ENCODE measurements at regions not wholly inside any gene's neighbourhood (a gene's known extent, or its start where the extent isn't known, plus 50 kb on each side); places are given as distances from the start of the nearest gene placed in this dataset.

- H3K9me3 ChIP-seq (ENCODE audit: control insufficient read depth in 2 of 2, low read length in 2 of 2) = peaks cover 0 to 15% of the 10 kb centered on the region in 2 donors
- H3K4me1 ChIP-seq (ENCODE audit: control insufficient read depth, insufficient read depth, low read length) = peaks cover 5% of the 10 kb centered on the region
- H3K27me3 ChIP-seq (ENCODE audit: control insufficient read depth in 1 of 2, insufficient read depth in 2 of 2, low read length in 2 of 2) = peaks cover 22 to 29% of the 10 kb centered on the region in 2 donors
- H3K36me3 ChIP-seq (ENCODE audit: control insufficient read depth in 2 of 2, insufficient read depth in 2 of 2, low read length in 2 of 2) = no peaks in the 10 kb centered on the region
- no peak overlapping the region for H3K4me3 ChIP-seq (ENCODE audit: low read length in 2 of 2)
- H3K9ac ChIP-seq (ENCODE audit: low read length in 2 of 2) = no peak overlapping the region
- H3K27ac ChIP-seq (ENCODE audit: low read length) = no peak overlapping the region
Observed at GRCh38 chr7:32428546-32428945, 61.6 kb downstream of the LSM5 start.

DNA sequence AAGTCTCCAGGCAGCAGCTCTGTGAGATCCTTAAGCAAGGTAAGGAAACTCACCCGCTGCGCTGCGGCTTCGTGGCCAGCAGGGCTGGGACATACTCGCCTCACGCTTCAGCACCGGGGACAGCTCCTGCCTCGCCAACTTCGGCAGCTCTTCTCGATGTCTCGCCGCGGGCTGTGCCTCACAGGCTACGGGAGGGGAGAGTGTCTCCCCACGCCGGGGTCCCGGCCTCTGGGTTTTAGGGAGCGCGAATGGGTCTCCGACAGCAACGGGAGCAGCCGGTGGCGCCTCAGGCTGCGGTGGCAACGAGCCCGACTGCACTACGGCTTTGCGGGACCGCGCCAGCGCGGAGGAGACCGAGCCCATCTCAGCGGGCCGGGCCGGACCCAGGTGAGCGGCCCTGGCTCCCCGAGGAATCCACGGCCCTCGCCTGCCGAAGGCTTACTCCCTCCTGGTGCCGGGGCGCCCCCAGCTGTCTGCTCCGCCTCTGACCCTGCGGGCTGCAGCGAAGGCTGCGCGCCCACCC is 62.4 kb downstream of the LSM5 start:
- peak overlapping the region in 1 of 2 donors; percentile 15 for H3K4me3 ChIP-seq (ENCODE audit: low read length in 2 of 2)
- H3K36me3 ChIP-seq (ENCODE audit: control insufficient read depth in 2 of 2, insufficient read depth in 2 of 2, low read length in 2 of 2) = no peaks in the 10 kb centered on the region
- H3K9ac ChIP-seq (ENCODE audit: low read length in 2 of 2) = no peak overlapping the region

DNA sequence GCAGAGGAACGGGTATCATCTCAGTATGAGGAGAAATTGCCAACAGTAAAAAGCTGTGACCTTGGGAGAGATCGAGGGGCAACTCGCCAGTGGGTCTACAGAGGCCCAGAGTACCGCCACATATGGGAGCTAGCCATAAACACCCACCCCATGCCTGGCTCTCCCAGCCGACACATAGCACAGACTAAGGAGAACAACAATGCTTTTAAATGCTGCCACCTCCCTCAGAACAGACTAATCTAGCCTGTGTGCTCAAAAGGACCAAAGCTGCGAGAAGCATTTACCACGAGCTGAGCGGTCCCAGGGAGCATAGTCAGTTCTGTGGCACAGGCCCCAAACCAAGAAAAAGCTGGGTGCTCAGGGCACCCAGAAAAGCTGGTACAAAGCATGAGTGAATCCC is 73.3 kb downstream of the LSM5 start:
- H3K9me3 ChIP-seq (ENCODE audit: control insufficient read depth in 2 of 2, low read length in 2 of 2) = no peaks in the 10 kb centered on the region
- H3K27ac ChIP-seq (ENCODE audit: low read length) = no peak overlapping the region
- peaks cover 0 to 3% of the 10 kb centered on the region in 2 donors for H3K27me3 ChIP-seq (ENCODE audit: control insufficient read depth in 1 of 2, insufficient read depth in 2 of 2, low read length in 2 of 2)
- H3K9ac ChIP-seq (ENCODE audit: low read length in 2 of 2) = no peak overlapping the region
- no peaks in the 10 kb centered on the region for H3K4me1 ChIP-seq (ENCODE audit: control insufficient read depth, insufficient read depth, low read length)
- H3K36me3 ChIP-seq (ENCODE audit: control insufficient read depth in 2 of 2, insufficient read depth in 2 of 2, low read length in 2 of 2) = no peaks in the 10 kb centered on the region
- no peak overlapping the region for H3K4me3 ChIP-seq (ENCODE audit: low read length in 2 of 2)

More for the DNA sequence above, 62.4 kb downstream of the LSM5 start:
- H3K27ac ChIP-seq (ENCODE audit: low read length) = no peak overlapping the region
- peaks cover 0 to 15% of the 10 kb centered on the region in 2 donors for H3K9me3 ChIP-seq (ENCODE audit: control insufficient read depth in 2 of 2, low read length in 2 of 2)
- peaks cover 22 to 29% of the 10 kb centered on the region in 2 donors for H3K27me3 ChIP-seq (ENCODE audit: control insufficient read depth in 1 of 2, insufficient read depth in 2 of 2, low read length in 2 of 2)
- H3K4me1 ChIP-seq (ENCODE audit: control insufficient read depth, insufficient read depth, low read length) = peaks cover 5% of the 10 kb centered on the region

- H3K4me3 ChIP-seq (ENCODE audit: low read length in 2 of 2) = no peak overlapping the region
- no peak overlapping the region for H3K9ac ChIP-seq (ENCODE audit: low read length in 2 of 2)
- no peak overlapping the region for H3K27ac ChIP-seq (ENCODE audit: low read length)
- H3K9me3 ChIP-seq (ENCODE audit: control insufficient read depth in 2 of 2, low read length in 2 of 2) = no peaks in the 10 kb centered on the region
- no peaks in the 10 kb centered on the region for H3K36me3 ChIP-seq (ENCODE audit: control insufficient read depth in 2 of 2, insufficient read depth in 2 of 2, low read length in 2 of 2)
- no peaks in the 10 kb centered on the region for H3K27me3 ChIP-seq (ENCODE audit: control insufficient read depth in 1 of 2, insufficient read depth in 2 of 2, low read length in 2 of 2)
- no peaks in the 10 kb centered on the region for H3K4me1 ChIP-seq (ENCODE audit: control insufficient read depth, insufficient read depth, low read length)
Observed at GRCh38 chr7:32415936-32416335, 74.2 kb downstream of the LSM5 start.

- Histone ChIP-seq H3K9me3 (ENCODE audit: control insufficient read depth in 2 of 2, low read length in 2 of 2) (no peaks in the 10 kb centered on the region), H3K27ac (ENCODE audit: low read length) (no peak overlapping the region), H3K9ac (ENCODE audit: low read length in 2 of 2) (no peak overlapping the region), H3K4me3 (ENCODE audit: low read length in 2 of 2) (no peak overlapping the region), H3K36me3 (ENCODE audit: control insufficient read depth in 2 of 2, insufficient read depth in 2 of 2, low read length in 2 of 2) (no peaks in the 10 kb centered on the region), H3K4me1 (ENCODE audit: control insufficient read depth, insufficient read depth, low read length) (no peaks in the 10 kb centered on the region), H3K27me3 (ENCODE audit: control insufficient read depth in 1 of 2, insufficient read depth in 2 of 2, low read length in 2 of 2) (no peaks in the 10 kb centered on the region)
Observed at GRCh38 chr7:32415519-32415918, 74.7 kb downstream of the LSM5 start.

- Histone ChIP-seq H3K36me3 (ENCODE audit: control insufficient read depth in 2 of 2, insufficient read depth in 2 of 2, low read length in 2 of 2) (no peaks in the 10 kb centered on the region), H3K4me3 (ENCODE audit: low read length in 2 of 2) (no peak overlapping the region), H3K27ac (ENCODE audit: low read length) (no peak overlapping the region), H3K9ac (ENCODE audit: low read length in 2 of 2) (no peak overlapping the region), H3K27me3 (ENCODE audit: control insufficient read depth in 1 of 2, insufficient read depth in 2 of 2, low read length in 2 of 2) (peaks cover 0 to 2% of the 10 kb centered on the region in 2 donors), H3K9me3 (ENCODE audit: control insufficient read depth in 2 of 2, low read length in 2 of 2) (no peaks in the 10 kb centered on the region), H3K4me1 (ENCODE audit: control insufficient read depth, insufficient read depth, low read length) (no peaks in the 10 kb centered on the region)
Observed at GRCh38 chr7:32412471-32412870, 77.7 kb downstream of the LSM5 start.

- Histone ChIP-seq H3K9me3 (ENCODE audit: control insufficient read depth in 2 of 2, low read length in 2 of 2) (no peaks in the 10 kb centered on the region), H3K4me1 (ENCODE audit: control insufficient read depth, insufficient read depth, low read length) (no peaks in the 10 kb centered on the region), H3K4me3 (ENCODE audit: low read length in 2 of 2) (no peak overlapping the region), H3K27me3 (ENCODE audit: control insufficient read depth in 1 of 2, insufficient read depth in 2 of 2, low read length in 2 of 2) (peaks cover 0 to 2% of the 10 kb centered on the region in 2 donors), H3K27ac (ENCODE audit: low read length) (no peak overlapping the region), H3K9ac (ENCODE audit: low read length in 2 of 2) (no peak overlapping the region), H3K36me3 (ENCODE audit: control insufficient read depth in 2 of 2, insufficient read depth in 2 of 2, low read length in 2 of 2) (no peaks in the 10 kb centered on the region)
Observed at GRCh38 chr7:32410545-32410944, 79.6 kb downstream of the LSM5 start.

- peaks cover 2 to 3% of the 10 kb centered on the region in 2 donors for H3K27me3 ChIP-seq (ENCODE audit: control insufficient read depth in 1 of 2, insufficient read depth in 2 of 2, low read length in 2 of 2)
- no peak overlapping the region for H3K9ac ChIP-seq (ENCODE audit: low read length in 2 of 2)
- H3K4me1 ChIP-seq (ENCODE audit: control insufficient read depth, insufficient read depth, low read length) = no peaks in the 10 kb centered on the region
- no peaks in the 10 kb centered on the region for H3K9me3 ChIP-seq (ENCODE audit: control insufficient read depth in 2 of 2, low read length in 2 of 2)
- no peak overlapping the region for H3K4me3 ChIP-seq (ENCODE audit: low read length in 2 of 2)
- no peak overlapping the region for H3K27ac ChIP-seq (ENCODE audit: low read length)
- no peaks in the 10 kb centered on the region for H3K36me3 ChIP-seq (ENCODE audit: control insufficient read depth in 2 of 2, insufficient read depth in 2 of 2, low read length in 2 of 2)
Observed at GRCh38 chr7:32406386-32406785, 83.8 kb downstream of the LSM5 start.

DNA sequence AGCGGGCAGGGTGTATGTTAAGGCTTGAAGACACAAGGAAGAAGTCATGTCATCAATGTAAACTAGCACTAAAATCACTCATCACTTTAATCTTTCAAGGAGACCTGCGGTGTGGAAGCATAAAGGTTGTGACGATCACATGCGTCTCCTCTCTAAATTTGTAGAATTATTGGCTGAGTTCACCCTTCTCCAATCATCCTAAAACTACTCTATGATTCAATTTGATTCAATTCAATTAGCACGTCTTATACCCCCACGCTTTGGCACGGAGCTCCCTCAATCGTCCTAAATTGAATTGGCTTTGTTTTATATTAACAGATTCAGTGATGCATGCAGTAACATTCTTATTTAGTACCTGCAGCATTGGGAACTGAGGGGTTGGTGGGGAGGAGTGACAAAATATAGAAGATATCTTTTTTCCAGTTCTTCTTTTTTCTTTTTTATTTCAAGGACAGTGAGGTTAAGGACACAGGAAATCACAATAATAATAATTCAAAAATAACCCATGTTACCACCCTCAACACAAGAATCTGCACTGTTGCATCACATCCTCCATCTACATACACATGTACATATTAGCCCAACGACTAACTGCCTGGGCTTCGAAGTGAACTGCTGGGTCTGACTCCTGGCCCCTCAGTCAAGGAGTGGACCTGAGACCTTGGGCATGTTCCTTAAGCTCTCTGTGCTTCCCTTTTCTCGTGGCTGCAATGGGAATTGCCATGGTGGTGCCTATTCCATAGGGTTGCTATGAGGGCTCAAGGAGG is 86.5 kb downstream of the LSM5 start:
- Histone ChIP-seq H3K4me1 (ENCODE audit: control insufficient read depth, insufficient read depth, low read length) (no peaks in the 10 kb centered on the region), H3K4me3 (ENCODE audit: low read length in 2 of 2) (no peak overlapping the region), H3K9me3 (ENCODE audit: control insufficient read depth in 2 of 2, low read length in 2 of 2) (no peaks in the 10 kb centered on the region), H3K27ac (ENCODE audit: low read length) (no peak overlapping the region), H3K36me3 (ENCODE audit: control insufficient read depth in 2 of 2, insufficient read depth in 2 of 2, low read length in 2 of 2) (no peaks in the 10 kb centered on the region), H3K9ac (ENCODE audit: low read length in 2 of 2) (no peak overlapping the region), H3K27me3 (ENCODE audit: control insufficient read depth in 1 of 2, insufficient read depth in 2 of 2, low read length in 2 of 2) (peaks cover 2 to 3% of the 10 kb centered on the region in 2 donors)

- Histone ChIP-seq H3K27me3 (ENCODE audit: control insufficient read depth in 1 of 2, insufficient read depth in 2 of 2, low read length in 2 of 2) (peaks cover 0 to 3% of the 10 kb centered on the region in 2 donors), H3K4me3 (ENCODE audit: low read length in 2 of 2) (no peak overlapping the region), H3K9me3 (ENCODE audit: control insufficient read depth in 2 of 2, low read length in 2 of 2) (no peaks in the 10 kb centered on the region), H3K36me3 (ENCODE audit: control insufficient read depth in 2 of 2, insufficient read depth in 2 of 2, low read length in 2 of 2) (no peaks in the 10 kb centered on the region), H3K4me1 (ENCODE audit: control insufficient read depth, insufficient read depth, low read length) (no peaks in the 10 kb centered on the region), H3K27ac (ENCODE audit: low read length) (no peak overlapping the region), H3K9ac (ENCODE audit: low read length in 2 of 2) (no peak overlapping the region)
Observed at GRCh38 chr7:32400676-32401075, 89.5 kb downstream of the LSM5 start.

DNA sequence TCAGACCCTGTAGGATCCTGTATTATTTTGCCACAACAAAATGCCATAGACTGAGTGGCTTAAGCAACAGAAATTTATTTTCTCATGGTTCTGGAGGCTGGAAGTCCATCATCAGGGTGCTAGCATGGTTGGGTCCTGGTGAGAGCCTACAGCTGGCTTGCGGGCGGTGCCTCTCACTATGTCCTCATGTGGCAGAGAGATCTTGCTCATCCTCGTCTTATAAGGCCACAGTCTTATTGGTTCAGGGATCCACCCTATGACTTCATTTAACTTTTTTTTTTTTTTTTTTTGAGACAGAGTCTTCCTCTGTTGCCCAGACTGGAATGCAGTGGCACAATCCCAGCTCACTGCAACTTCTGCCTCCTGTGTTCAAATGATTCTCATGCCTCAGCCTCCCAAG is 90.9 kb downstream of the LSM5 start:
- Histone ChIP-seq H3K4me3 (ENCODE audit: low read length in 2 of 2) (no peak overlapping the region), H3K9ac (ENCODE audit: low read length in 2 of 2) (no peak overlapping the region), H3K27me3 (ENCODE audit: control insufficient read depth in 1 of 2, insufficient read depth in 2 of 2, low read length in 2 of 2) (no peaks in the 10 kb centered on the region), H3K36me3 (ENCODE audit: control insufficient read depth in 2 of 2, insufficient read depth in 2 of 2, low read length in 2 of 2) (no peaks in the 10 kb centered on the region), H3K9me3 (ENCODE audit: control insufficient read depth in 2 of 2, low read length in 2 of 2) (no peaks in the 10 kb centered on the region), H3K4me1 (ENCODE audit: control insufficient read depth, insufficient read depth, low read length) (no peaks in the 10 kb centered on the region), H3K27ac (ENCODE audit: low read length) (no peak overlapping the region)
